Activated T-helper 1 cell treated with anti-CD3 and anti-CD28 coated beads, Interleukin-2, amount 50 U/mL, for 16 hours (primary cell): ENCODE measurements at regions not wholly inside any gene's neighbourhood (a gene's known extent, or its start where the extent isn't known, plus 50 kb on each side); places are given as distances from the start of the nearest gene placed in this dataset.
"Not testable (repeated sequence)": the region's sequence is repeated elsewhere in the genome, so short reads cannot be mapped to it uniquely, and the experiment has no call there.

ENCODE experiments used
- DNase-seq, 2 donors: peaks; one replicate each; pipeline ENCODE4 v3.0.0-alpha.2; 2020; ENCODE audit warnings: low read depth in 1 of 2, low spot score in 1 of 2

GRCh38 chr4:49117951-49118350, 131.9 kb downstream of the CWH43 start:
- not testable (repeated sequence) for DNase-seq

- DNase-seq: not testable (repeated sequence)
These were observed 132.5 kb downstream of the CWH43 start for GRCh38 chr4:49118379-49119212.

GRCh38 chr4:49119345-49119744, 133.3 kb downstream of the CWH43 start:
- not testable (repeated sequence) for DNase-seq

- not testable (repeated sequence) for DNase-seq
These were observed 134.1 kb downstream of the CWH43 start for GRCh38 chr4:49120042-49120779.

- not testable (repeated sequence) for DNase-seq
These were observed 134.7 kb downstream of the CWH43 start for GRCh38 chr4:49120804-49121203.

- DNase-seq: not testable (repeated sequence)
These were observed 140.4 kb downstream of the CWH43 start for GRCh38 chr4:49126443-49126842.

GRCh38 chr4:49126858-49127257, 140.8 kb downstream of the CWH43 start:
- DNase-seq: not testable (repeated sequence)

- DNase-seq: not testable (repeated sequence)
These were observed 143.3 kb downstream of the CWH43 start for GRCh38 chr4:49129385-49129784.

- DNase-seq: not testable (repeated sequence)
These were observed 143.8 kb downstream of the CWH43 start for GRCh38 chr4:49129870-49130269.

GRCh38 chr4:49130724-49131123, 144.6 kb downstream of the CWH43 start:
- DNase-seq: not testable (repeated sequence)

GRCh38 chr4:49137043-49137442, 151.0 kb downstream of the CWH43 start:
- DNase-seq: not testable (repeated sequence)

- not testable (repeated sequence) for DNase-seq
These were observed 151.9 kb downstream of the CWH43 start for GRCh38 chr4:49137961-49138360.

- DNase-seq: not testable (repeated sequence)
These were observed 152.7 kb downstream of the CWH43 start for GRCh38 chr4:49138818-49139217.

GRCh38 chr4:49139513-49139912, 153.4 kb downstream of the CWH43 start:
- not testable (repeated sequence) for DNase-seq

GRCh38 chr4:49140351-49140750, 154.3 kb downstream of the CWH43 start:
- peak in 1 of 2 donors; percentile 20 for DNase-seq

GRCh38 chr4:49141955-49142354, 155.9 kb downstream of the CWH43 start:
- DNase-seq: not testable (repeated sequence)

- DNase-seq: not testable (repeated sequence)
These were observed 161.1 kb downstream of the CWH43 start for GRCh38 chr4:49147143-49147542.

GRCh38 chr4:49147596-49147995, 161.5 kb downstream of the CWH43 start:
- DNase-seq: not testable (repeated sequence)

GRCh38 chr4:49149006-49149975, 163.2 kb downstream of the CWH43 start:
- DNase-seq: not testable (repeated sequence)

- DNase-seq: not testable (repeated sequence)
These were observed 164.4 kb downstream of the CWH43 start for GRCh38 chr4:49150351-49151083.
